Vagina (tissue), 2 donors: ENCODE measurements at regions not wholly inside any gene's neighbourhood (a gene's known extent, or its start where the extent isn't known, plus 50 kb on each side); places are given as distances from the start of the nearest gene placed in this dataset.

Experiments used
- DNase-seq, 2 donors: peaks; one replicate each; pipeline ENCODE4 v3.0.0-alpha.2; 2017; ENCODE audit errors: extremely low spot score in 2 of 2
- H3K27ac ChIP-seq: fragments of 200-600 bp; sonication (generic); one replicate; pipeline ENCODE4 v1.5.1; 2019
- H3K27me3 ChIP-seq: fragments of 200-600 bp; sonication (generic); one replicate; pipeline ENCODE4 v1.5.1; 2019
- H3K36me3 ChIP-seq, 2 donors: fragments of 200-600 bp; sonication (generic); one replicate each; pipeline ENCODE4 v1.5.1; 2017 to 2019
- H3K4me1 ChIP-seq: fragments of 200-600 bp; sonication (generic); one replicate; pipeline ENCODE4 v1.5.1; 2019
- H3K4me3 ChIP-seq, 2 donors: fragments of 200-600 bp; sonication (generic); 1 replicate in 1 of 2; 2 replicates in 1 of 2; pipeline ENCODE4 v1.5.1; 2016 to 2019
- H3K9me3 ChIP-seq: fragments of 200-600 bp; sonication (generic); one replicate; pipeline ENCODE4 v1.5.1; 2019
- CTCF ChIP-seq, 3 experiments: fragments of 450-650 bp in 2 of 3; fragments of 200-600 bp in 1 of 3; sonication (generic) in 1 of 3; IDR thresholded peaks; one replicate each; pipeline ENCODE4 v1.5.1; 2017 to 2019; ENCODE audit warnings: antibody characterized with exemption in 3 of 3, mild to moderate bottlenecking in 2 of 3, moderate library complexity in 2 of 3
- POLR2A ChIP-seq, 2 donors: fragments of 450-650 bp; IDR thresholded peaks; one replicate each; pipeline ENCODE4 v1.6.1; 2017; ENCODE audit warnings: antibody characterized with exemption in 2 of 2, mild to moderate bottlenecking in 2 of 2, moderate library complexity in 2 of 2
- POLR2AphosphoS5 ChIP-seq, 2 donors: sonication (generic); formaldehyde crosslinking; IDR thresholded peaks; one replicate each; pipeline ENCODE4 v1.9.0; 2017; ENCODE audit warnings: antibody characterized with exemption in 2 of 2, mild to moderate bottlenecking in 2 of 2, low read depth in 1 of 2; ENCODE audit not compliant: insufficient read depth in 1 of 2
- intact Hi-C: fragments of 100-400 bp; cut with DNase I; formaldehyde crosslinking; loops from one replicate; pipeline ENCODE4 v1.15.1; 2023

- H3K27ac ChIP-seq: no peak overlapping the region
- H3K9me3 ChIP-seq: no peaks in the 10 kb centered on the region
- no peak overlapping the region for H3K4me3 ChIP-seq
- intact Hi-C loops: no loop called here
- no peaks in the 10 kb centered on the region for H3K27me3 ChIP-seq
- no peaks in the 10 kb centered on the region for H3K36me3 ChIP-seq
- TF ChIP-seq POLR2AphosphoS5 (IDR thresholded peaks at IDR 0.05; ENCODE audit: insufficient read depth in 1 of 2, low read depth in 1 of 2): no peak
- no peak for TF ChIP-seq POLR2A (IDR thresholded peaks at IDR 0.05)
- TF ChIP-seq CTCF (IDR thresholded peaks at IDR 0.05): no peak
- DNase-seq: no peak
- no peaks in the 10 kb centered on the region for H3K4me1 ChIP-seq
Measured at GRCh38 chr13:107680115-107680514, 535.2 kb downstream of the LIG4 start.

GRCh38 chr13:107678075-107678689, 537.2 kb downstream of the LIG4 start:
- Histone ChIP-seq H3K9me3 (no peaks in the 10 kb centered on the region), H3K4me3 (no peak overlapping the region), H3K36me3 (no peaks in the 10 kb centered on the region), H3K27me3 (no peaks in the 10 kb centered on the region), H3K27ac (no peak overlapping the region), H3K4me1 (no peaks in the 10 kb centered on the region)
- intact Hi-C loops: no loop called here
- DNase-seq: no peak
- TF ChIP-seq POLR2AphosphoS5 (IDR thresholded peaks at IDR 0.05; ENCODE audit: insufficient read depth in 1 of 2, low read depth in 1 of 2) (no peak), POLR2A (IDR thresholded peaks at IDR 0.05) (no peak), CTCF (IDR thresholded peaks at IDR 0.05) (no peak)

GRCh38 chr13:107675847-107676550, 539.3 kb downstream of the LIG4 start:
- Histone ChIP-seq H3K9me3 (no peaks in the 10 kb centered on the region), H3K4me3 (no peak overlapping the region), H3K4me1 (no peaks in the 10 kb centered on the region), H3K27me3 (no peaks in the 10 kb centered on the region), H3K27ac (no peak overlapping the region), H3K36me3 (no peaks in the 10 kb centered on the region)
- no peak for TF ChIP-seq POLR2AphosphoS5 (IDR thresholded peaks at IDR 0.05; ENCODE audit: insufficient read depth in 1 of 2, low read depth in 1 of 2)
- TF ChIP-seq POLR2A (IDR thresholded peaks at IDR 0.05): no peak
- no peak for TF ChIP-seq CTCF (IDR thresholded peaks at IDR 0.05)
- intact Hi-C loops: no loop called here
- no peak for DNase-seq

GRCh38 chr13:107669391-107669993, 545.8 kb downstream of the LIG4 start:
- no peaks in the 10 kb centered on the region for H3K27me3 ChIP-seq
- H3K4me3 ChIP-seq: no peak overlapping the region
- H3K27ac ChIP-seq: no peak overlapping the region
- H3K9me3 ChIP-seq: no peaks in the 10 kb centered on the region
- H3K4me1 ChIP-seq: no peaks in the 10 kb centered on the region
- TF ChIP-seq POLR2A (IDR thresholded peaks at IDR 0.05) (no peak), POLR2AphosphoS5 (IDR thresholded peaks at IDR 0.05; ENCODE audit: insufficient read depth in 1 of 2, low read depth in 1 of 2) (no peak), CTCF (IDR thresholded peaks at IDR 0.05) (no peak)
- no peaks in the 10 kb centered on the region for H3K36me3 ChIP-seq
- intact Hi-C loops: loop anchor here (10.0 kb wide), 1 partner anchor 855 kb away; no protein-coding TSS in a partner anchor
- DNase-seq: no peak
